Hepatocyte (in vitro differentiated cells): ENCODE measurements at regions not wholly inside any gene's neighbourhood (a gene's known extent, or its start where the extent isn't known, plus 50 kb on each side); places are given as distances from the start of the nearest gene placed in this dataset.

Source experiments
- DNase-seq: peaks from one replicate; pipeline ENCODE4 v3.0.0-alpha.2; 2016; ENCODE audit warnings: low spot score
- H2AFZ ChIP-seq: fragments of 200-600 bp; sonication (generic); 2 replicates; pipeline ENCODE4 v1.6.0; 2016; ENCODE audit warnings: antibody characterized with exemption, mild to moderate bottlenecking
- H3K27ac ChIP-seq: fragments of 200-600 bp; sonication (generic); 2 replicates; pipeline ENCODE4 v1.5.1; 2016; ENCODE audit warnings: mild to moderate bottlenecking
- H3K27me3 ChIP-seq: fragments of 200-600 bp; sonication (generic); 2 replicates; pipeline ENCODE4 v1.6.1; 2016
- H3K36me3 ChIP-seq: fragments of 200-600 bp; sonication (generic); replicated peaks from 2 replicates; pipeline ENCODE4 v1.5.1; 2016; ENCODE audit warnings: low read depth; ENCODE audit not compliant: insufficient read depth
- H3K4me1 ChIP-seq: fragments of 200-600 bp; sonication (generic); 2 replicates; pipeline ENCODE4 v1.5.1; 2016; ENCODE audit warnings: mild to moderate bottlenecking, moderate library complexity; ENCODE audit not compliant: insufficient read depth
- H3K4me2 ChIP-seq: fragments of 200-600 bp; sonication (generic); 2 replicates; pipeline ENCODE4 v1.6.0; 2016
- H3K4me3 ChIP-seq: fragments of 200-600 bp; sonication (generic); 2 replicates; pipeline ENCODE4 v1.5.1; 2016; ENCODE audit warnings: mild to moderate bottlenecking
- H3K79me2 ChIP-seq: fragments of 200-600 bp; sonication (generic); 2 replicates; pipeline ENCODE4 v1.6.0; 2017; ENCODE audit warnings: mild to moderate bottlenecking
- H3K9me2 ChIP-seq: fragments of 200-600 bp; sonication (generic); replicated peaks from 2 replicates; pipeline ENCODE4 v1.6.0; 2017; ENCODE audit warnings: mild to moderate bottlenecking; ENCODE audit not compliant: insufficient read depth
- H3K9me3 ChIP-seq: fragments of 200-600 bp; sonication (generic); 2 replicates; pipeline ENCODE4 v1.5.1; 2016; ENCODE audit warnings: low read depth, mild to moderate bottlenecking
- H4K20me1 ChIP-seq: fragments of 200-600 bp; sonication (generic); 2 replicates; pipeline ENCODE4 v1.6.0; 2016; ENCODE audit warnings: mild to moderate bottlenecking; ENCODE audit not compliant: insufficient read depth, poor library complexity, severe bottlenecking
- CTCF ChIP-seq: fragments of 200-600 bp; sonication (generic); IDR thresholded peaks from 2 replicates; pipeline ENCODE4 v1.5.1; 2016; ENCODE audit warnings: antibody characterized with exemption, mild to moderate bottlenecking; ENCODE audit not compliant: poor library complexity
- EZH2 ChIP-seq: fragments of 200-600 bp; sonication (generic); IDR thresholded peaks from 2 replicates; pipeline ENCODE4 v1.6.1; 2016; ENCODE audit warnings: antibody characterized with exemption, mild to moderate bottlenecking, borderline replicate concordance
- EZH2phosphoT487 ChIP-seq: fragments of 200-600 bp; sonication (generic); IDR thresholded peaks from one replicate; pipeline ENCODE4 v1.6.1; 2018; ENCODE audit warnings: antibody characterized with exemption, mild to moderate bottlenecking, low read depth, moderate library complexity; ENCODE audit not compliant: unreplicated experiment, severe bottlenecking
- WGBS: methylation state at CpG from one replicate; pipeline ENCODE4 v1.1.6; 2016; ENCODE audit warnings: low lambda C conversion rate; ENCODE audit errors: missing lambda C conversion rate; 5-methylcytosine and 5-hydroxymethylcytosine counted together

GRCh38 chr12:4044101-4044500, 170.9 kb upstream of the PARP11 start:
- Histone ChIP-seq H3K9me3 (no peaks in the 10 kb centered on the region), H3K4me3 (no peak overlapping the region), H2AFZ (no peak overlapping the region), H3K4me1 (no peaks in the 10 kb centered on the region), H3K36me3 (no peaks in the 10 kb centered on the region), H4K20me1 (no peaks in the 10 kb centered on the region), H3K27me3 (no peaks in the 10 kb centered on the region), H3K79me2 (no peaks in the 10 kb centered on the region), H3K9me2 (no peaks in the 10 kb centered on the region), H3K4me2 (no peak overlapping the region), H3K27ac (no peak overlapping the region)
- TF ChIP-seq EZH2 (no peak), CTCF (no peak), EZH2phosphoT487 (no peak)
- no peak for DNase-seq
- WGBS: 92% methylated on average over 9 of the region's 9 CpGs

GRCh38 chr12:4041187-4041885, 168.1 kb upstream of the PARP11 start:
- TF ChIP-seq CTCF (no peak), EZH2phosphoT487 (no peak), EZH2 (no peak)
- no peak for DNase-seq
- Histone ChIP-seq H3K4me3 (no peak overlapping the region), H3K4me2 (no peak overlapping the region), H3K79me2 (no peaks in the 10 kb centered on the region), H3K27ac (no peak overlapping the region), H3K36me3 (no peaks in the 10 kb centered on the region), H3K9me2 (no peaks in the 10 kb centered on the region), H4K20me1 (no peaks in the 10 kb centered on the region), H2AFZ (no peak overlapping the region), H3K27me3 (no peaks in the 10 kb centered on the region), H3K4me1 (peaks cover 8% of the 10 kb centered on the region), H3K9me3 (no peaks in the 10 kb centered on the region)
- 78% methylated on average over 7 of the region's 7 CpGs for WGBS

GRCh38 chr12:4039931-4040330, 166.7 kb upstream of the PARP11 start:
- no peak for DNase-seq
- Histone ChIP-seq H4K20me1 (no peaks in the 10 kb centered on the region), H3K27me3 (no peaks in the 10 kb centered on the region), H3K27ac (no peak overlapping the region), H3K36me3 (no peaks in the 10 kb centered on the region), H3K9me3 (no peaks in the 10 kb centered on the region), H2AFZ (no peak overlapping the region), H3K79me2 (no peaks in the 10 kb centered on the region), H3K4me2 (no peak overlapping the region), H3K4me3 (no peak overlapping the region), H3K4me1 (peaks cover 8% of the 10 kb centered on the region), H3K9me2 (no peaks in the 10 kb centered on the region)
- TF ChIP-seq EZH2 (no peak), EZH2phosphoT487 (no peak), CTCF (no peak)
- WGBS: 63% methylated on average over 2 of the region's 2 CpGs
